Endothelial cell of umbilical vein (primary cell): ENCODE measurements at regions not wholly inside any gene's neighbourhood (a gene's known extent, or its start where the extent isn't known, plus 50 kb on each side); places are given as distances from the start of the nearest gene placed in this dataset.

Source experiments
- BruUV-seq: library from RNA; stranded (reverse); fragments of 400-500 nt; replicated peaks from 2 replicates; lab custom pipeline; 2021; lab: Mats Ljungman, UMichigan
- CTCF ChIA-PET: fragments of 300-600, 350-600 bp; sonication (Branson Sonifier 250); formaldehyde crosslinking; loops from one replicate; lab custom pipeline; 2021; ENCODE audit warnings: antibody characterized with exemption, inconsistent platforms; lab: Charles Lee
- POLR2A ChIA-PET: fragments of 300-600, 350-600 bp; sonication (Branson Sonifier 250); formaldehyde crosslinking; loops from one replicate; lab custom pipeline; 2021; ENCODE audit warnings: antibody characterized with exemption, inconsistent platforms; lab: Charles Lee
- DNase-seq: peaks from one replicate; pipeline ENCODE4 v3.0.0-alpha.2; 2011; ENCODE audit warnings: low read depth, low spot score
- FAIRE-seq: peaks from 2 replicates; lab custom pipeline; 2011; peaks lifted over from hg19 to GRCh38; lab: Jason Lieb, UNC
- H2AFZ ChIP-seq: 2 replicates; pipeline ENCODE4 v1.6.0; 2012; ENCODE audit warnings: low read depth, low read length, control low read depth, inconsistent platforms
- H3K27ac ChIP-seq: 2 replicates; pipeline ENCODE4 v1.5.1; 2011; ENCODE audit warnings: low read depth, mild to moderate bottlenecking, control low read depth, low read length, moderate library complexity; ENCODE audit not compliant: insufficient read depth
- H3K27me3 ChIP-seq, 2 experiments: 2 replicates each; pipeline versions ENCODE4 v1.6.0 to v1.6.1; 2011; ENCODE audit warnings: low read length in 2 of 2, mixed read lengths in 1 of 2; ENCODE audit not compliant: control insufficient read depth in 2 of 2, insufficient read depth in 2 of 2
- H3K36me3 ChIP-seq, 2 experiments: 2 replicates in 1 of 2; 3 replicates in 1 of 2; pipeline ENCODE4 v1.5.1; 2011; ENCODE audit warnings: low read length in 2 of 2, mild to moderate bottlenecking in 1 of 2, moderate library complexity in 1 of 2; ENCODE audit not compliant: control insufficient read depth in 2 of 2, insufficient read depth in 2 of 2; ENCODE audit errors: extremely low read depth in 1 of 2
- H3K4me1 ChIP-seq: 3 replicates; pipeline ENCODE4 v1.5.1; 2011; ENCODE audit warnings: mild to moderate bottlenecking, low read length; ENCODE audit not compliant: control insufficient read depth, insufficient read depth; ENCODE audit errors: extremely low read depth
- H3K4me2 ChIP-seq: 2 replicates; pipeline ENCODE4 v1.6.1; 2011; ENCODE audit warnings: low read length, control low read depth, mixed read lengths; ENCODE audit not compliant: insufficient read depth
- H3K4me3 ChIP-seq, 3 experiments: fragments of 200-600 bp in 1 of 3; sonication (generic), shearing (Covaris generic) in 1 of 3; replicated peaks in 1 of 3; 2 replicates each; pipeline ENCODE4 v1.5.1; 2011 to 2016; ENCODE audit warnings: control low read depth in 3 of 3, low read length in 3 of 3, mild to moderate bottlenecking in 2 of 3, inconsistent platforms in 1 of 3, low read depth in 1 of 3, moderate library complexity in 1 of 3; ENCODE audit not compliant: insufficient read depth in 1 of 3
- H3K79me2 ChIP-seq: 2 replicates; pipeline ENCODE4 v1.6.0; 2012; ENCODE audit warnings: low read length, inconsistent platforms; ENCODE audit not compliant: control insufficient read depth, insufficient read depth
- H3K9ac ChIP-seq: replicated peaks from 2 replicates; pipeline ENCODE3; 2011; ENCODE audit warnings: low read length, control low read depth; ENCODE audit not compliant: insufficient read depth; ENCODE audit errors: extremely low read depth
- H3K9me1 ChIP-seq: replicated peaks from 3 replicates; pipeline ENCODE4 v1.6.0; 2011; ENCODE audit warnings: mild to moderate bottlenecking, low read length; ENCODE audit not compliant: control insufficient read depth, insufficient read depth; ENCODE audit errors: extremely low read depth
- H3K9me3 ChIP-seq: replicated peaks from 2 replicates; pipeline ENCODE4 v1.5.1; 2012; ENCODE audit warnings: low read length, inconsistent platforms; ENCODE audit not compliant: control insufficient read depth, insufficient read depth
- H4K20me1 ChIP-seq: replicated peaks from 2 replicates; pipeline ENCODE3; 2011; ENCODE audit warnings: mild to moderate bottlenecking, low read length; ENCODE audit not compliant: control insufficient read depth, insufficient read depth; ENCODE audit errors: extremely low read depth
- EZH2 ChIP-seq: IDR thresholded peaks from 2 replicates; pipeline ENCODE4 v1.6.1; 2012; ENCODE audit warnings: borderline replicate concordance, low read depth, mild to moderate bottlenecking, moderate library complexity, low read length, inconsistent platforms; ENCODE audit not compliant: severe bottlenecking
- FOS ChIP-seq: IDR thresholded peaks from 2 replicates; pipeline ENCODE4 v1.6.1; 2011; ENCODE audit warnings: mild to moderate bottlenecking, low read length, moderate library complexity, borderline replicate concordance; ENCODE audit not compliant: insufficient read depth
- GATA2 ChIP-seq: IDR thresholded peaks from 2 replicates; pipeline ENCODE4 v1.7.0; 2011; ENCODE audit warnings: low read depth, mild to moderate bottlenecking, moderate library complexity, mixed read lengths, low read length; ENCODE audit not compliant: insufficient read length, insufficient read depth
- JUN ChIP-seq: IDR thresholded peaks from 2 replicates; pipeline ENCODE4 v1.6.1; 2011; ENCODE audit warnings: borderline replicate concordance, low read depth; ENCODE audit not compliant: insufficient read length, insufficient read depth
- MYC ChIP-seq: IDR thresholded peaks from one replicate; pipeline ENCODE4 v1.6.1; 2011; ENCODE audit warnings: mild to moderate bottlenecking, low read depth, low read length
- POLR2A ChIP-seq: IDR thresholded peaks from 2 replicates; pipeline ENCODE4 v1.6.1; 2012; ENCODE audit warnings: low read depth, mild to moderate bottlenecking, control low read depth, low read length
- POLR2AphosphoS5 ChIP-seq: IDR thresholded peaks from 2 replicates; pipeline ENCODE4 v1.6.1; 2012; ENCODE audit warnings: low read depth, mild to moderate bottlenecking, control low read depth, low read length, moderate library complexity; ENCODE audit not compliant: insufficient read depth
- dilution Hi-C: fragments of 300-500 bp; cut with MboI; formaldehyde crosslinking; loops from one replicate; pipeline ENCODE4 v1.15.0; 2019; ENCODE audit warnings: low sequenced_read_pairs; ENCODE audit not compliant: extremely low pct_ligation_motif_present
- intact Hi-C: fragments of 100-400 bp; cut with micrococcal nuclease; formaldehyde crosslinking; loops from one replicate; pipeline ENCODE4 v1.10.0; 2022
- TF ChIP-seq, protein P1 (sequence below): IDR thresholded peaks from 2 replicates; pipeline ENCODE4 v1.6.1; 2011; ENCODE audit not compliant: insufficient read depth, insufficient read length
- TF ChIP-seq, protein P2 (sequence below), 2 donors: IDR thresholded peaks; 1 replicate in 1 of 2; 2 replicates in 1 of 2; pipeline ENCODE4 v1.5.1; 2011; ENCODE audit warnings: low read length in 2 of 2, mild to moderate bottlenecking in 2 of 2, moderate library complexity in 2 of 2, control low read depth in 1 of 2, inconsistent platforms in 1 of 2, low read depth in 1 of 2; ENCODE audit not compliant: insufficient read depth in 1 of 2; ENCODE audit errors: extremely low read depth in 1 of 2

DNA sequence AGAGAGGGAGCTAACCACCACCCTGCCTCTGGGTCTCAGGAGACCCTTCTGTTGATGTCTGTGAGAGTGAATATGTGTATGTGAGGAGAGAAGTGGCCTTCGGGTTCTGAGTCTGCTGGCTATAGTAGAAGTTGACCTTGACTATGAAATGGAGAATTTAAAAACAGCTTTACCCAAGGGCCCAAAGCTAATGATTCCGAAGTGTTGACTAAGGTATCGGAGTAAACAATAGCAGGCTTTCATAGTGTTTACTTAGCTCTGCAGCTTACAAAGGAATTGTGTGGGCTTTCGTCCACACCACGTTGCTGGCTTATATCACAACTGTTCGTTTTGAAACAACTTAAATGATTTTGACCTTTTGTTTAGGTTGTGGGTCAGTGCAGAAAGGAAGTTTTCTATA lies 126.5 kb upstream of the JAG1 start:
- ChIA-PET POLR2A (no interaction called here), CTCF (no interaction called here)
- intact Hi-C loops: no loop called here
- H3K9me3 ChIP-seq: no peaks in the 10 kb centered on the region
- H3K4me1 ChIP-seq: no peaks in the 10 kb centered on the region
- no peaks in the 10 kb centered on the region for H3K9me1 ChIP-seq
- no peaks in the 10 kb centered on the region for H3K79me2 ChIP-seq
- no peak overlapping the region for H3K27ac ChIP-seq
- no peak overlapping the region for H3K4me3 ChIP-seq
- H3K36me3 ChIP-seq: no peaks in the 10 kb centered on the region
- no peak overlapping the region for H3K4me2 ChIP-seq
- H2AFZ ChIP-seq: no peak overlapping the region
- FAIRE-seq (no peak), DNase-seq (no peak)
- H3K9ac ChIP-seq: no peak overlapping the region
- H4K20me1 ChIP-seq: no peaks in the 10 kb centered on the region
- dilution Hi-C loops: no loop called here
- BruUV-seq: no TSS peak
- no peaks in the 10 kb centered on the region for H3K27me3 ChIP-seq
- TF ChIP-seq MYC (no peak), POLR2AphosphoS5 (no peak), FOS (no peak), EZH2 (no peak), POLR2A (no peak), GATA2 (no peak), JUN (no peak)
- TF ChIP-seq, protein P1, sequence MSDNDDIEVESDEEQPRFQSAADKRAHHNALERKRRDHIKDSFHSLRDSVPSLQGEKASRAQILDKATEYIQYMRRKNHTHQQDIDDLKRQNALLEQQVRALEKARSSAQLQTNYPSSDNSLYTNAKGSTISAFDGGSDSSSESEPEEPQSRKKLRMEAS: no peak
- TF ChIP-seq, protein P2, sequence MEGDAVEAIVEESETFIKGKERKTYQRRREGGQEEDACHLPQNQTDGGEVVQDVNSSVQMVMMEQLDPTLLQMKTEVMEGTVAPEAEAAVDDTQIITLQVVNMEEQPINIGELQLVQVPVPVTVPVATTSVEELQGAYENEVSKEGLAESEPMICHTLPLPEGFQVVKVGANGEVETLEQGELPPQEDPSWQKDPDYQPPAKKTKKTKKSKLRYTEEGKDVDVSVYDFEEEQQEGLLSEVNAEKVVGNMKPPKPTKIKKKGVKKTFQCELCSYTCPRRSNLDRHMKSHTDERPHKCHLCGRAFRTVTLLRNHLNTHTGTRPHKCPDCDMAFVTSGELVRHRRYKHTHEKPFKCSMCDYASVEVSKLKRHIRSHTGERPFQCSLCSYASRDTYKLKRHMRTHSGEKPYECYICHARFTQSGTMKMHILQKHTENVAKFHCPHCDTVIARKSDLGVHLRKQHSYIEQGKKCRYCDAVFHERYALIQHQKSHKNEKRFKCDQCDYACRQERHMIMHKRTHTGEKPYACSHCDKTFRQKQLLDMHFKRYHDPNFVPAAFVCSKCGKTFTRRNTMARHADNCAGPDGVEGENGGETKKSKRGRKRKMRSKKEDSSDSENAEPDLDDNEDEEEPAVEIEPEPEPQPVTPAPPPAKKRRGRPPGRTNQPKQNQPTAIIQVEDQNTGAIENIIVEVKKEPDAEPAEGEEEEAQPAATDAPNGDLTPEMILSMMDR (IDR thresholded peaks at IDR 0.05; ENCODE audit: extremely low read depth in 1 of 2, insufficient read depth in 1 of 2, low read depth in 1 of 2, low read length in 2 of 2): no peak
